Lower leg skin (tissue), 4 donors: ENCODE measurements at regions not wholly inside any gene's neighbourhood (a gene's known extent, or its start where the extent isn't known, plus 50 kb on each side); places are given as distances from the start of the nearest gene placed in this dataset.
"Not testable (repeated sequence)": the region's sequence is repeated elsewhere in the genome, so short reads cannot be mapped to it uniquely, and the experiment has no call there.

Source experiments
- DNase-seq, 2 donors: peaks; one replicate each; pipeline ENCODE4 v3.0.0-alpha.2; 2019; ENCODE audit warnings: low spot score in 2 of 2
- H3K4me3 ChIP-seq: fragments of 200-600 bp; sonication (generic); 2 replicates; pipeline ENCODE4 v1.5.1; 2017; ENCODE audit warnings: mild to moderate bottlenecking, low read depth; ENCODE audit not compliant: poor library complexity, severe bottlenecking
- POLR2A ChIP-seq, 2 donors: fragments of 450-650 bp; IDR thresholded peaks; one replicate each; pipeline ENCODE4 v1.6.1; 2016 to 2017; ENCODE audit warnings: antibody characterized with exemption in 2 of 2, mild to moderate bottlenecking in 1 of 2, moderate library complexity in 1 of 2
- WGBS, 2 donors: methylation state at CpG; one replicate each; pipeline ENCODE4 v1.1.5; 2018; 5-methylcytosine and 5-hydroxymethylcytosine counted together
- intact Hi-C: fragments of 100-400 bp; cut with DNase I; formaldehyde crosslinking; loops from one replicate; pipeline ENCODE4 v1.15.0; 2023; ENCODE audit warnings: low total_unique reads
- TF ChIP-seq, protein P1 (sequence below), 3 donors: fragments of 450-650 bp; IDR thresholded peaks; one replicate each; pipeline ENCODE4 v1.5.1; 2016; ENCODE audit warnings: antibody characterized with exemption in 3 of 3, mild to moderate bottlenecking in 3 of 3, moderate library complexity in 2 of 3

DNA sequence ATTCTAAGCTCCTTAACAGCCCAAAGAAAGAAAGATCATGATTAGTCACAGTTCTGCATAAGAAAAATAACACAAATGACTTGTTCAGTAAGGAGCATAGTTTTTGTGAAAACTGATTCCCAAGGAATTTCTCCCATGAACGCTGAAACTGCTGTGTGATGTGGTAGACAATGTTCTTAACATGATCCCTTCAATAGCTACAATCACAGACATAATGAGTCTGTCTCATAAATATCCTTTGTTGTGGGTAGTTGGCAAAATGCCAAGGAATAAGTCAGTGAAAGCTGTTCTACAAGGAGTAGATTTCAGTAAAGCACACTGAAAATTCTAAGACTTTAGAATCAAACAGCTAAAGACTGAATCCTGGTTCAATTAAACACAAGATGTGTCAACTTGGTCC is 404.8 kb downstream of the HLX start:
- TF ChIP-seq POLR2A (IDR thresholded peaks at IDR 0.05) = no peak
- TF ChIP-seq, protein P1, sequence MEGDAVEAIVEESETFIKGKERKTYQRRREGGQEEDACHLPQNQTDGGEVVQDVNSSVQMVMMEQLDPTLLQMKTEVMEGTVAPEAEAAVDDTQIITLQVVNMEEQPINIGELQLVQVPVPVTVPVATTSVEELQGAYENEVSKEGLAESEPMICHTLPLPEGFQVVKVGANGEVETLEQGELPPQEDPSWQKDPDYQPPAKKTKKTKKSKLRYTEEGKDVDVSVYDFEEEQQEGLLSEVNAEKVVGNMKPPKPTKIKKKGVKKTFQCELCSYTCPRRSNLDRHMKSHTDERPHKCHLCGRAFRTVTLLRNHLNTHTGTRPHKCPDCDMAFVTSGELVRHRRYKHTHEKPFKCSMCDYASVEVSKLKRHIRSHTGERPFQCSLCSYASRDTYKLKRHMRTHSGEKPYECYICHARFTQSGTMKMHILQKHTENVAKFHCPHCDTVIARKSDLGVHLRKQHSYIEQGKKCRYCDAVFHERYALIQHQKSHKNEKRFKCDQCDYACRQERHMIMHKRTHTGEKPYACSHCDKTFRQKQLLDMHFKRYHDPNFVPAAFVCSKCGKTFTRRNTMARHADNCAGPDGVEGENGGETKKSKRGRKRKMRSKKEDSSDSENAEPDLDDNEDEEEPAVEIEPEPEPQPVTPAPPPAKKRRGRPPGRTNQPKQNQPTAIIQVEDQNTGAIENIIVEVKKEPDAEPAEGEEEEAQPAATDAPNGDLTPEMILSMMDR (IDR thresholded peaks at IDR 0.05) = no peak
- intact Hi-C loops = no loop called here
- WGBS, 2 donors = 10 to 11% methylated on average over 1 of the region's 1 CpG
- DNase-seq = no peak
- no peak overlapping the region for H3K4me3 ChIP-seq

DNA sequence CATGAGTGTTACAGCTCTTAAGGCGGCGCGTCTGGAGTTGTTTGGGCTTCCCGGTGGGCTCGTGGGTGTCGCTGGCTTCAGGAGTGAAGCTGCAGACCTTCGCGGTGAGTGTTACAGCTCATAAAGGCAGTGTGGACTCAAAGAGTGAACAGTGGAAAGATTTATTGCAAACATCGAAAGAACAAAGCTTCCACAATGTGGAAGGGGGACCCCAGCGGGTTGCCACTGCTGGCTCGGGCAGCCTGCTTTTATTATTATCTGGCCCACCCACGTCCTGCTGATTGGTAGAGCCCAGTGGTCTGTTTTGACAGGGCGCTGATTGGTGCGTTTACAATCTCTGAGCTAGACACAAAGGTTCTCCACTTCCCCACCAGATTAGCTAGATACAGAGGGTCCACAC is 405.7 kb downstream of the HLX start:
- H3K4me3 ChIP-seq, intact Hi-C loops, DNase-seq: not testable (repeated sequence)
- WGBS, 2 donors = 76 to 85% methylated on average over 14 of the region's 14 CpGs

DNA sequence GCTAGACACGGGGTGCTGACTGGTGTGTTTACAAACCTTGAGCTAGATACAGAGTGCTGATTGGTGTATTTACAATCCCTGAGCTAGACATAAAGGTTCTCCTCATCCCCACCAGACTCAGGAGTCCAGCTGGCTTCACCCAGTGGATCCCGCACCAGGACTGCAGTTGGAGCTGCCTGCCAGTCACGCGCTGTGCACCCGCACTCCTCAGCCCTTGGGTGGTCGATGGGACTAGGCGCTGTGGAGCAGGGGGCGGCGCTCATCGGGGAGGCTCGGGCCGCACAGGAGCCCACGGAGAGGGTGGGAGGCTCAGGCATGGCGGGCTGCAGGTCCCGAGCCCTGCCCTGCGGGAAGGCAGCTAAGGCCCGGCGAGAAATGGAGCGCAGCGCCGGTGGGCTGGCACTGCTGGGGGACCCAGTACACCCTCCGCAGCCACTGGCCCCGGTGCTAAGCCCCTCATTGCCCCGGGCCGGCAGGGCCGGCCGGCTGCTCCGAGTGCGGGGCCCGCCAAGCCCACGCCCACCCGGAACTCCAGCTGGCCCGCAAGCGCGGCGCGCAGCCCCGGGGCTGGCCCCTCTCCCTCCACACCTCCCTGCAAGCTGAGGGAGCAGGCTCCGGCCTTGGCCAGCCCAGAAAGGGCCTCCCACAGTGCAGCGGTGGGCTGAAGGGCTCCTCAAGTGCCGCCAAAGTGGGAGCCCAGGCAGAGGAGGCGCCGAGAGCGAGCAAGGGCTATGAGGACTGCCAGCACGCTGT is 406.4 kb downstream of the HLX start:
- intact Hi-C loops, H3K4me3 ChIP-seq, DNase-seq: not testable (repeated sequence)
- WGBS, 2 donors = 95 to 98% methylated on average over 30 to 33 of the region's 45 CpGs

DNA sequence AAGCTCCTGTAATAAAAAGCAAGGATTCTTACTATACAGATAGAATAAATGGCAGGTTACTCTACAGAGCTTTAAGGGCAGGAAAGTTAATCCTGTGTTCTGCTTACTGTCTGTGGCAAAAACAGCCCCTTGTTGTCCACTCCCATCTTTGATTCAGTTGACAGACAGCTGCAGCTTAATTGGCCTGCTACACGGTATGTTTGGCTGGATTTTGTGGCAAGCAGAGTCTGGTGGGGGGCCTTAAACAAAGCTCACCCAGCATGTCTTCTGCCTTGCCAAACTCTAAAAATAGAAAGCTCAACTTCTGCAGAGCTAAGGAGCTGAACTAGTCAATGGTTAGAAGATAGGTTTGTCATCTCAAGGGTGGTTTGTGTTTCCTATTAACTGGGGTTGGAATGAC is 407.2 kb downstream of the HLX start:
- no peak for DNase-seq
- TF ChIP-seq, protein P1 (IDR thresholded peaks at IDR 0.05) = no peak
- TF ChIP-seq POLR2A (IDR thresholded peaks at IDR 0.05) = no peak
- 43 to 48% methylated on average over 1 of the region's 1 CpG for WGBS, 2 donors
- no peak overlapping the region for H3K4me3 ChIP-seq
- intact Hi-C loops = no loop called here

DNA sequence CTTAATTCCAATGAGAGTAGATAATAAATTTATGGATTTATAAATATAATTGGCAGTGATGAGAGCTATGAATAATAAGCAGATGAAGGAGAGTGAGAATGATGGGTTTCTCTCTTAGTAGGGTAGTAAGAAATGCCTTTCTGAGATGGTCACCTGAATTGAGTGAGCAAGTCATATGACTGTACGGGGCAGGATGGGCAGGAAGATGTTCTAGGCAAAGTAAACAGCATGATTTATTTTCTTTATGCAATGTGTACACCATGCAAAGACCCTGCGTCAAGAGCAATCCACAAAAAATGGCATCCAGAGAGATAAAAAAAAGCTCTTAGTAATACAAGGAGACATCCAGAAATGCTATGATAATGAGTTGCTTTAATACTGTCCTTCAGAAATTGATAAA is 409.9 kb downstream of the HLX start:
- H3K4me3 ChIP-seq = no peak overlapping the region
- no peak for TF ChIP-seq POLR2A (IDR thresholded peaks at IDR 0.05)
- TF ChIP-seq, protein P1 (IDR thresholded peaks at IDR 0.05) = no peak
- DNase-seq = no peak
- intact Hi-C loops = no loop called here
- 81 to 96% methylated on average over 2 of the region's 2 CpGs for WGBS, 2 donors

DNA sequence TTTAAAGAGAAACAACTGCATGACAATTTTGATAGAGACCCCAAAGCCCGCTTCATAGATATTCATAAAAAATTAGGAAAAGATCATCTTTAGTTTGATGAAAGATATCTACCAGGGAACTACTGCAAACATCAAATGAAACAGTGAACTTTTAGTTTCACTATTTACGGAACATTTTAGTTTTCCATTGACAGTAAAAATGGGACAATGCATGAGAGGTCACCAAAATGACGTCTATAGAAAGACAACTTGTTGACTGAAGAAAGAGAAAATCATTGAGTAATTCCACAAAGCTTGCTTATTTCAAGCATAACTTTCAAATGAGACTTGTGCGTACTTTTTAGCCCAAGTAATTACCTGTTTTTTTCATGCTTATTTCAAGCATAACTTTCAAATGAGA is 411.4 kb downstream of the HLX start:
- intact Hi-C loops = no loop called here
- no peak overlapping the region for H3K4me3 ChIP-seq
- 84 to 87% methylated on average over 4 of the region's 4 CpGs for WGBS, 2 donors
- TF ChIP-seq, protein P1 (IDR thresholded peaks at IDR 0.05) = no peak
- no peak for TF ChIP-seq POLR2A (IDR thresholded peaks at IDR 0.05)
- no peak for DNase-seq

DNA sequence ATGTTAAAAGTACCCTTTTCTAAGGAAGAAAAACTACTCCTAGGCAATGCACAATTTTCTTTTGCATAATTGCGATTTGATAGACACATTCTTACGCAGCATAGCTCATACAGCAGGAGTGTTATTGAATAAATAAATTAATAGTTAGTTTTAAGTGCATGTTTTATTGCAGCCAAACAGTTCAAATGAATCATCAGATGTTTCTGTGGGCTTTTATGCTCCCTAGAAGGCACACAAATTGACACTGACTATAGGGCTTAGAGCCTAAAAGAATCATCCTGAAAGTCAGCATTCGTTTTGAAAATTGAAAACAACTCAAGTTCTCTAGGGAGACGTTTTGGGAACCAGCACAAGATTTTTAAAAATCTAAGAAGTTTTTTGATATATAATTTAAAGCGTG is 411.9 kb downstream of the HLX start:
- H3K4me3 ChIP-seq = no peak overlapping the region
- intact Hi-C loops = no loop called here
- TF ChIP-seq, protein P1 (IDR thresholded peaks at IDR 0.05) = no peak
- no peak for TF ChIP-seq POLR2A (IDR thresholded peaks at IDR 0.05)
- DNase-seq = no peak
- 66 to 71% methylated on average over 5 of the region's 5 CpGs for WGBS, 2 donors
